DND-41 (cell line): ENCODE measurements at regions not wholly inside any gene's neighbourhood (a gene's known extent, or its start where the extent isn't known, plus 50 kb on each side); places are given as distances from the start of the nearest gene placed in this dataset.

ENCODE experiments used
- ATAC-seq: fragments of 200-7000 bp; cut with Tn5 transposase; 3 replicates; pipeline ENCODE4 v1.9.1; 2021; ENCODE audit warnings: low read depth; ENCODE audit not compliant: insufficient read depth
- DNase-seq: peaks from one replicate; pipeline ENCODE4 v3.0.0-alpha.2; 2020
- H2AFZ ChIP-seq: 2 replicates; pipeline ENCODE4 v1.6.0; 2012; ENCODE audit warnings: low read depth, low read length
- H3K27ac ChIP-seq: 2 replicates; pipeline ENCODE4 v1.5.1; 2012; ENCODE audit warnings: low read length, inconsistent platforms
- H3K27me3 ChIP-seq: fragments of 200-600 bp; sonication (generic); 2 replicates; pipeline ENCODE4 v1.6.0; 2012; ENCODE audit warnings: low read length, mild to moderate bottlenecking, inconsistent platforms; ENCODE audit not compliant: insufficient read depth, poor library complexity
- H3K36me3 ChIP-seq: 2 replicates; pipeline ENCODE4 v1.5.1; 2012; ENCODE audit warnings: low read length, inconsistent platforms; ENCODE audit not compliant: insufficient read depth
- H3K4me1 ChIP-seq: 2 replicates; pipeline ENCODE4 v1.5.1; 2012; ENCODE audit warnings: mild to moderate bottlenecking, low read length; ENCODE audit not compliant: insufficient read depth
- H3K4me2 ChIP-seq: 2 replicates; pipeline ENCODE4 v1.6.0; 2012; ENCODE audit warnings: mild to moderate bottlenecking, moderate library complexity, low read length, inconsistent platforms; ENCODE audit not compliant: insufficient read depth
- H3K4me3 ChIP-seq, 2 experiments: fragments of 200-600 bp in 1 of 2; shearing (Covaris generic) in 1 of 2; 2 replicates each; pipeline ENCODE4 v1.5.1; 2012 to 2016; ENCODE audit warnings: inconsistent platforms in 2 of 2, low read length in 2 of 2, mild to moderate bottlenecking in 2 of 2, low read depth in 1 of 2, moderate library complexity in 1 of 2
- H3K79me2 ChIP-seq: 2 replicates; pipeline ENCODE4 v1.6.0; 2012; ENCODE audit warnings: low read length, inconsistent platforms; ENCODE audit not compliant: insufficient read depth
- H3K9ac ChIP-seq: 2 replicates; pipeline ENCODE4 v1.6.0; 2012; ENCODE audit warnings: low read depth, mild to moderate bottlenecking, inconsistent platforms, low read length, moderate library complexity
- H3K9me3 ChIP-seq: 2 replicates; pipeline ENCODE4 v1.5.1; 2012; ENCODE audit warnings: low read length, moderate library complexity, mild to moderate bottlenecking, inconsistent platforms; ENCODE audit not compliant: insufficient read depth, severe bottlenecking
- H4K20me1 ChIP-seq: 2 replicates; pipeline ENCODE4 v1.6.0; 2012; ENCODE audit warnings: low read length; ENCODE audit not compliant: insufficient read depth
- CTCF ChIP-seq: IDR thresholded peaks from 2 replicates; pipeline ENCODE4 v1.5.1; 2012; ENCODE audit warnings: borderline replicate concordance, low read length, moderate library complexity, mild to moderate bottlenecking; ENCODE audit not compliant: poor library complexity, severe bottlenecking; ENCODE audit errors: extremely low read depth
- EZH2 ChIP-seq: IDR thresholded peaks from 3 replicates; pipeline ENCODE4 v1.6.1; 2012; ENCODE audit warnings: borderline replicate concordance, low read depth, mild to moderate bottlenecking, moderate library complexity, low read length, inconsistent platforms; ENCODE audit not compliant: severe bottlenecking

GRCh38 chr5:8289779-8290178, 420.8 kb downstream of the MTRR start:
- H3K27me3 ChIP-seq, result peaks cover 3% of the 10 kb centered on the region
- TF ChIP-seq CTCF (no peak), EZH2 (no peak)
- ATAC-seq (no peak), DNase-seq (no peak)
- no peak overlapping the region for H3K9ac ChIP-seq
- H3K79me2 ChIP-seq, result no peaks in the 10 kb centered on the region
- H3K4me1 ChIP-seq, result no peaks in the 10 kb centered on the region
- H3K36me3 ChIP-seq, result no peaks in the 10 kb centered on the region
- no peak overlapping the region for H2AFZ ChIP-seq
- no peak overlapping the region for H3K4me3 ChIP-seq
- H4K20me1 ChIP-seq, result no peaks in the 10 kb centered on the region
- H3K4me2 ChIP-seq, result no peak overlapping the region
- no peaks in the 10 kb centered on the region for H3K9me3 ChIP-seq
- no peak overlapping the region for H3K27ac ChIP-seq

GRCh38 chr5:8290721-8291120, 421.8 kb downstream of the MTRR start:
- H3K4me1 ChIP-seq, result no peaks in the 10 kb centered on the region
- no peaks in the 10 kb centered on the region for H3K36me3 ChIP-seq
- ATAC-seq (no peak), DNase-seq (no peak)
- H4K20me1 ChIP-seq, result no peaks in the 10 kb centered on the region
- H3K4me2 ChIP-seq, result no peak overlapping the region
- no peak overlapping the region for H3K9ac ChIP-seq
- no peak overlapping the region for H3K4me3 ChIP-seq
- H3K27me3 ChIP-seq, result peaks cover 3% of the 10 kb centered on the region
- no peak overlapping the region for H3K27ac ChIP-seq
- no peaks in the 10 kb centered on the region for H3K79me2 ChIP-seq
- no peak overlapping the region for H2AFZ ChIP-seq
- H3K9me3 ChIP-seq, result no peaks in the 10 kb centered on the region
- TF ChIP-seq EZH2, result no peak
- TF ChIP-seq CTCF, result no peak

- H2AFZ ChIP-seq, result no peak overlapping the region
- H3K9ac ChIP-seq, result no peak overlapping the region
- H3K79me2 ChIP-seq, result no peaks in the 10 kb centered on the region
- no peak overlapping the region for H3K4me2 ChIP-seq
- H3K4me3 ChIP-seq, result no peak overlapping the region
- TF ChIP-seq CTCF, result no peak
- TF ChIP-seq EZH2, result no peak
- peaks cover 3% of the 10 kb centered on the region for H3K27me3 ChIP-seq
- H3K4me1 ChIP-seq, result no peaks in the 10 kb centered on the region
- H3K27ac ChIP-seq, result no peak overlapping the region
- no peaks in the 10 kb centered on the region for H3K9me3 ChIP-seq
- no peaks in the 10 kb centered on the region for H3K36me3 ChIP-seq
- DNase-seq (no peak), ATAC-seq (no peak)
- no peaks in the 10 kb centered on the region for H4K20me1 ChIP-seq
Measured at GRCh38 chr5:8291641-8292040, 422.7 kb downstream of the MTRR start.

- no peak for DNase-seq
- H3K27ac ChIP-seq, result no peak overlapping the region
- ATAC-seq, result no peak
Measured at GRCh38 chr5:8295141-8295540, 426.2 kb downstream of the MTRR start.

More at GRCh38 chr5:8295141-8295540, 426.2 kb downstream of the MTRR start:
- no peaks in the 10 kb centered on the region for H3K9me3 ChIP-seq
- H3K4me2 ChIP-seq, result no peak overlapping the region
- H3K9ac ChIP-seq, result no peak overlapping the region
- no peak overlapping the region for H3K4me3 ChIP-seq
- no peaks in the 10 kb centered on the region for H3K36me3 ChIP-seq
- no peak for TF ChIP-seq CTCF
- TF ChIP-seq EZH2, result no peak
- H3K79me2 ChIP-seq, result no peaks in the 10 kb centered on the region
- H2AFZ ChIP-seq, result no peak overlapping the region
- H4K20me1 ChIP-seq, result no peaks in the 10 kb centered on the region
- H3K4me1 ChIP-seq, result no peaks in the 10 kb centered on the region
- peaks cover 7% of the 10 kb centered on the region for H3K27me3 ChIP-seq
